IMR-90 (cell line): ENCODE measurements at regions not wholly inside any gene's neighbourhood (a gene's known extent, or its start where the extent isn't known, plus 50 kb on each side); places are given as distances from the start of the nearest gene placed in this dataset.

Experiments
- ATAC-seq: fragments of 200-7000 bp; cut with Tn5 transposase; 2 replicates; pipeline ENCODE4 v1.9.1; 2020; ENCODE audit warnings: low read depth, mild to moderate bottlenecking, moderate library complexity
- BruUV-seq: library from RNA; stranded (reverse); fragments of 400-500 nt; replicated peaks from 2 replicates; lab custom pipeline; 2021; lab: Mats Ljungman, UMichigan
- CTCF ChIA-PET: fragments of 300-600 bp; formaldehyde crosslinking; extraction: SDS; loops from one replicate; lab custom pipeline; 2021; ENCODE audit warnings: antibody characterized with exemption; lab: Yijun Ruan, JAX
- POLR2A ChIA-PET: fragments of 300-600 bp; sonication (Branson Sonifier 250); formaldehyde crosslinking; loops from one replicate; lab custom pipeline; 2022; ENCODE audit warnings: antibody characterized with exemption; ENCODE audit not compliant: unreplicated experiment; lab: Charles Lee
- DNase-seq: peaks from one replicate; pipeline ENCODE4 v3.0.0; 2013
- H2AFZ ChIP-seq: replicated peaks from 2 replicates; pipeline ENCODE3; 2013; ENCODE audit warnings: low read length, mild to moderate bottlenecking; ENCODE audit not compliant: poor library complexity
- H2AK5ac ChIP-seq: 2 replicates; pipeline ENCODE4 v1.6.1; 2013; ENCODE audit warnings: low read depth, low read length, inconsistent platforms
- H2AK9ac ChIP-seq: replicated peaks from 2 replicates; pipeline ENCODE3; 2013; ENCODE audit warnings: mild to moderate bottlenecking, low read depth, low read length, moderate library complexity; ENCODE audit not compliant: poor library complexity
- H2BK120ac ChIP-seq: 2 replicates; pipeline ENCODE4 v1.6.1; 2013; ENCODE audit warnings: low read depth, low read length, inconsistent platforms
- H2BK15ac ChIP-seq: 3 replicates; pipeline ENCODE4 v1.6.1; 2013; ENCODE audit warnings: low read depth, low read length, inconsistent platforms
- H2BK20ac ChIP-seq: 2 replicates; pipeline ENCODE4 v1.6.1; 2013; ENCODE audit warnings: low read depth, mild to moderate bottlenecking, inconsistent platforms, low read length, moderate library complexity
- H2BK5ac ChIP-seq: 2 replicates; pipeline ENCODE4 v1.6.1; 2013; ENCODE audit warnings: mild to moderate bottlenecking, low read depth, low read length, inconsistent platforms; ENCODE audit not compliant: poor library complexity, severe bottlenecking
- H3K14ac ChIP-seq: replicated peaks from 2 replicates; pipeline ENCODE4 v1.6.1; 2013; ENCODE audit warnings: low read depth, low read length, inconsistent platforms
- H3K18ac ChIP-seq: 2 replicates; pipeline ENCODE4 v1.6.1; 2013; ENCODE audit warnings: low read depth, low read length, control low read depth
- H3K23ac ChIP-seq: 2 replicates; pipeline ENCODE4 v1.6.1; 2013; ENCODE audit warnings: low read depth, low read length, inconsistent platforms
- H3K27ac ChIP-seq: 2 replicates; pipeline ENCODE4 v1.5.1; 2013; ENCODE audit warnings: mild to moderate bottlenecking, control low read depth, low read length; ENCODE audit not compliant: insufficient read depth
- H3K27me3 ChIP-seq: 2 replicates; pipeline ENCODE4 v1.6.1; 2013; ENCODE audit warnings: low read length; ENCODE audit not compliant: control insufficient read depth, insufficient read depth
- H3K36me3 ChIP-seq: 2 replicates; pipeline ENCODE4 v1.6.1; 2013; ENCODE audit warnings: low read length, mixed read lengths; ENCODE audit not compliant: control insufficient read depth, insufficient read depth
- H3K4ac ChIP-seq: 2 replicates; pipeline ENCODE4 v1.6.1; 2013; ENCODE audit warnings: low read depth, low read length, inconsistent platforms
- H3K4me1 ChIP-seq: 2 replicates; pipeline ENCODE4 v1.6.1; 2013; ENCODE audit warnings: low read length, mixed read lengths; ENCODE audit not compliant: control insufficient read depth, insufficient read depth
- H3K4me2 ChIP-seq: 2 replicates; pipeline ENCODE4 v1.6.1; 2013; ENCODE audit warnings: low read depth, mild to moderate bottlenecking, control low read depth, low read length, moderate library complexity
- H3K4me3 ChIP-seq: 2 replicates; pipeline ENCODE4 v1.5.1; 2013; ENCODE audit warnings: low read depth, mild to moderate bottlenecking, control low read depth, low read length, moderate library complexity; ENCODE audit not compliant: insufficient read depth
- H3K56ac ChIP-seq: 2 replicates; pipeline ENCODE4 v1.6.1; 2013; ENCODE audit warnings: low read length, inconsistent platforms; ENCODE audit not compliant: insufficient read depth; ENCODE audit errors: extremely low read depth
- H3K79me1 ChIP-seq, 2 experiments: 2 replicates each; pipeline ENCODE4 v1.6.1; 2013; ENCODE audit warnings: low read length in 2 of 2, inconsistent platforms in 1 of 2, low read depth in 1 of 2
- H3K9ac ChIP-seq: 2 replicates; pipeline ENCODE4 v1.6.1; 2013; ENCODE audit warnings: low read depth, low read length, control low read depth
- H3K9me1 ChIP-seq: 2 replicates; pipeline ENCODE4 v1.6.1; 2013; ENCODE audit warnings: low read length, inconsistent platforms; ENCODE audit not compliant: insufficient read depth
- H3K9me3 ChIP-seq: 2 replicates; pipeline ENCODE4 v1.6.1; 2013; ENCODE audit warnings: low read length; ENCODE audit not compliant: control insufficient read depth, insufficient read depth
- H4K20me1 ChIP-seq: 2 replicates; pipeline ENCODE4 v1.6.1; 2013; ENCODE audit warnings: low read length, inconsistent platforms; ENCODE audit not compliant: insufficient read depth
- H4K5ac ChIP-seq: 2 replicates; pipeline ENCODE4 v1.6.1; 2013; ENCODE audit warnings: mild to moderate bottlenecking, low read depth, low read length, control low read depth
- H4K8ac ChIP-seq, 2 experiments: 2 replicates each; pipeline ENCODE4 v1.6.1; 2013; ENCODE audit warnings: low read depth in 2 of 2, low read length in 2 of 2, control low read depth in 1 of 2, inconsistent platforms in 1 of 2
- H4K91ac ChIP-seq: 2 replicates; pipeline ENCODE4 v1.6.1; 2013; ENCODE audit warnings: low read depth, low read length, inconsistent platforms; ENCODE audit not compliant: insufficient read depth
- BHLHE40 ChIP-seq: fragments of 150-350 bp; IDR thresholded peaks from 2 replicates; pipeline ENCODE4 v1.6.1; 2016; ENCODE audit warnings: mild to moderate bottlenecking, low read depth, low read length
- CEBPB ChIP-seq: IDR thresholded peaks from 2 replicates; pipeline ENCODE4 v1.6.1; 2012; ENCODE audit warnings: low read depth, low read length, improper control_type of control experiment
- CHD1 ChIP-seq: IDR thresholded peaks from 2 replicates; pipeline ENCODE4 v1.6.1; 2012; ENCODE audit warnings: low read depth, low read length, improper control_type of control experiment
- CTCF ChIP-seq: conservative IDR thresholded peaks from 2 replicates; pipeline ENCODE4 v1.5.1; 2012; ENCODE audit warnings: mild to moderate bottlenecking, low read depth, low read length, improper control_type of control experiment
- ELK1 ChIP-seq: fragments of 150-350 bp; IDR thresholded peaks from 2 replicates; pipeline ENCODE4 v1.6.1; 2016; ENCODE audit warnings: low read depth, mild to moderate bottlenecking, low read length, moderate library complexity, borderline replicate concordance
- FOS ChIP-seq: fragments of 150-350 bp; IDR thresholded peaks from 2 replicates; pipeline ENCODE4 v1.6.1; 2016; ENCODE audit warnings: low read depth, low read length
- MAFK ChIP-seq: IDR thresholded peaks from 2 replicates; pipeline ENCODE4 v1.6.1; 2012; ENCODE audit warnings: low read depth, low read length, improper control_type of control experiment
- MAZ ChIP-seq: IDR thresholded peaks from 2 replicates; pipeline ENCODE4 v1.6.1; 2012; ENCODE audit warnings: low read depth, mild to moderate bottlenecking, low read length, improper control_type of control experiment, moderate library complexity, borderline replicate concordance
- MXI1 ChIP-seq: IDR thresholded peaks from 2 replicates; pipeline ENCODE4 v1.6.1; 2012; ENCODE audit warnings: low read depth, mild to moderate bottlenecking, low read length, moderate library complexity, borderline replicate concordance
- NFE2L2 ChIP-seq: fragments of 150-350 bp; IDR thresholded peaks from 2 replicates; pipeline ENCODE4 v1.6.1; 2016; ENCODE audit warnings: low read depth, mild to moderate bottlenecking, low read length
- POLR2A ChIP-seq: IDR thresholded peaks from 2 replicates; pipeline ENCODE4 v1.6.1; 2012; ENCODE audit warnings: mild to moderate bottlenecking, low read depth, low read length
- RAD21 ChIP-seq: IDR thresholded peaks from 2 replicates; pipeline ENCODE4 v1.6.1; 2012; ENCODE audit warnings: low read length, improper control_type of control experiment
- RCOR1 ChIP-seq: IDR thresholded peaks from 2 replicates; pipeline ENCODE4 v1.6.1; 2012; ENCODE audit warnings: mild to moderate bottlenecking, low read length, improper control_type of control experiment; ENCODE audit not compliant: insufficient replicate concordance
- RFX5 ChIP-seq: IDR thresholded peaks from 2 replicates; pipeline ENCODE4 v1.8.0; 2012; ENCODE audit warnings: low read depth, mild to moderate bottlenecking, low read length, moderate library complexity
- SMC3 ChIP-seq: fragments of 150-350 bp; IDR thresholded peaks from 2 replicates; pipeline ENCODE4 v1.6.1; 2016; ENCODE audit warnings: low read depth, mild to moderate bottlenecking, antibody characterized with exemption, low read length, moderate library complexity
- USF2 ChIP-seq: fragments of 150-350 bp; IDR thresholded peaks from 2 replicates; pipeline ENCODE4 v1.6.1; 2017; ENCODE audit warnings: mild to moderate bottlenecking, antibody characterized with exemption, low read length, low read depth
- WGBS, 2 experiments: methylation state at CpG; one replicate each; pipeline versions ENCODE4 v1.1.5 to v1.1.7; 2013; ENCODE audit warnings: missing lambda C conversion rate in 2 of 2; ENCODE audit not compliant: insufficient read length in 1 of 2; ENCODE audit errors: extremely low coverage in 2 of 2; 5-methylcytosine and 5-hydroxymethylcytosine counted together
- dilution Hi-C: fragments of 300-500 bp; cut with HindIII; formaldehyde crosslinking; loops from one replicate; pipeline ENCODE4 v1.14.3; 2018; ENCODE audit warnings: low sequenced_read_pairs; ENCODE audit not compliant: unreplicated experiment
- in situ Hi-C: fragments of 300-500 bp; cut with MboI; formaldehyde crosslinking; loops from 3 replicates; pipeline ENCODE4 v1.14.3; 2019; ENCODE audit warnings: low sequenced_read_pairs, inconsistent platforms, mixed read lengths
- intact Hi-C: fragments of 100-400 bp; cut with micrococcal nuclease; formaldehyde crosslinking; loops from 2 replicates; pipeline ENCODE4 v1.10.0; 2022

- Histone ChIP-seq H3K4me3 (no peak overlapping the region), H3K9me1 (no peaks in the 10 kb centered on the region), H2BK5ac (peak overlapping the region; percentile 3), H3K36me3 (no peaks in the 10 kb centered on the region), H3K18ac (no peak overlapping the region), H3K4me2 (no peak overlapping the region), H2AK9ac (no peak overlapping the region), H4K5ac (no peak overlapping the region), H4K20me1 (no peaks in the 10 kb centered on the region), H2BK15ac (no peak overlapping the region), H4K8ac (no peak overlapping the region; a peak in 1 of 4 replicates), H2BK120ac (no peak overlapping the region), H3K79me1 (no peaks in the 10 kb centered on the region), H2AK5ac (no peak overlapping the region), H3K9me3 (no peaks in the 10 kb centered on the region), H3K27me3 (no peaks in the 10 kb centered on the region), H3K4me1 (no peaks in the 10 kb centered on the region), H3K9ac (no peak overlapping the region), H2BK20ac (no peak overlapping the region), H3K14ac (no peak overlapping the region), H3K4ac (no peak overlapping the region), H3K27ac (no peak overlapping the region; the same call in 1 of the 2 replicates), H2AFZ (peak overlapping the region; percentile 16), H3K23ac (no peak overlapping the region), H3K56ac (no peak overlapping the region), H4K91ac (no peak overlapping the region)
- in situ Hi-C loops, result no loop called here
- dilution Hi-C loops, result no loop called here
- DNase-seq, result peak; percentile 91
- intact Hi-C loops, result no loop called here
- TF ChIP-seq USF2 (no peak), RAD21 (no peak), CHD1 (no peak), MAFK (no peak), CEBPB (0 out of 2 replicates have a peak, but pooled peaks have one; percentile 30), RFX5 (no peak), SMC3 (no peak), ELK1 (no peak), CTCF (no peak), RCOR1 (no peak), NFE2L2 (0 out of 2 replicates have a peak, but pooled peaks have one; percentile 11), MAZ (no peak), MXI1 (no peak), FOS (no peak), POLR2A (no peak), BHLHE40 (no peak)
- BruUV-seq, result no TSS peak
- ATAC-seq, result peak; percentile 93
- CTCF ChIA-PET, result interaction anchor here (1.5 kb wide), 1 partner anchor 40 kb away, joined by 3 read pairs; no protein-coding TSS in a partner anchor
- POLR2A ChIA-PET, result interaction anchor here (0.6 kb wide), 1 partner anchor 48 kb away, joined by 3 read pairs; no protein-coding TSS in a partner anchor
- no CpG with 5 or more reads among the region's 5 CpGs for WGBS, 2 experiments
Observed at GRCh38 chr1:87833166-87833565, 504.5 kb downstream of the LMO4 start.
